ENCODE measurements at regions not wholly inside any gene's neighbourhood (a gene's known extent, or its start where the extent isn't known, plus 50 kb on each side); places are given as distances from the start of the nearest gene placed in this dataset.
"Not testable (repeated sequence)": the region's sequence is repeated elsewhere in the genome, so short reads cannot be mapped to it uniquely, and the experiment has no call there.

GRCh38 chr18:67384057-67384456, 132.5 kb downstream of the DSEL start:
- H2AK5ac ChIP-seq (ENCODE audit: low read depth, low read length); H3K27ac ChIP-seq (replicated peaks; ENCODE audit: low read length); H4K91ac ChIP-seq (ENCODE audit: low read depth, low read length, poor library complexity); DNase-seq (ENCODE audit: low spot score); H3K36me3 ChIP-seq (replicated peaks in 1 of 2; ENCODE audit: control insufficient read depth in 2 of 2, insufficient read depth in 2 of 2, low read length in 2 of 2); H3K4me3 ChIP-seq (ENCODE audit: low read length in 2 of 2); H2BK5ac ChIP-seq (ENCODE audit: low read length); H2BK12ac ChIP-seq (ENCODE audit: low read length); H4K8ac ChIP-seq (ENCODE audit: low read depth, low read length); H3K9me3 ChIP-seq (replicated peaks in 1 of 2; ENCODE audit: control insufficient read depth in 2 of 2, insufficient read depth in 1 of 2, low read depth in 1 of 2, low read length in 2 of 2); H2BK120ac ChIP-seq (ENCODE audit: low read depth, low read length); H3K14ac ChIP-seq (ENCODE audit: low read length); H3K9ac ChIP-seq (ENCODE audit: low read depth, low read length, poor library complexity); H2AFZ ChIP-seq (ENCODE audit: low read length); H3K23ac ChIP-seq (ENCODE audit: low read depth, low read length, poor library complexity); H3K4me2 ChIP-seq (ENCODE audit: insufficient read depth, low read length, poor library complexity, severe bottlenecking); H3K79me1 ChIP-seq (ENCODE audit: low read depth, low read length); H3K27me3 ChIP-seq (ENCODE audit: control insufficient read depth in 3 of 3, insufficient read depth in 3 of 3, low read depth in 1 of 3, low read length in 3 of 3); H3K4me1 ChIP-seq (ENCODE audit: control insufficient read depth in 2 of 2, insufficient read depth in 1 of 2, low read depth in 1 of 2, low read length in 2 of 2); H3K18ac ChIP-seq (ENCODE audit: low read length); H3K4ac ChIP-seq (ENCODE audit: low read length); H2BK15ac ChIP-seq (ENCODE audit: low read length): not testable (repeated sequence)
- no CpG with 5 or more reads among the region's 3 CpGs for WGBS, 2 donors (ENCODE audit: extremely low coverage in 2 of 2, insufficient read length in 2 of 2, insufficient replicate concordance in 1 of 2)

- H3K36me3 ChIP-seq (replicated peaks in 1 of 2; ENCODE audit: control insufficient read depth in 2 of 2, insufficient read depth in 2 of 2, low read length in 2 of 2), result no peaks in the 10 kb centered on the region
Observed at GRCh38 chr18:67381608-67382150, 134.8 kb downstream of the DSEL start.

GRCh38 chr18:67380867-67381266, 135.7 kb downstream of the DSEL start:
- Histone ChIP-seq H2AK5ac (ENCODE audit: low read depth, low read length) (peak overlapping the region; percentile 88), H3K23ac (ENCODE audit: low read depth, low read length, poor library complexity) (no peak overlapping the region), H2AFZ (ENCODE audit: low read length) (peak overlapping the region; percentile 67), H3K27ac (replicated peaks; ENCODE audit: low read length) (no peak overlapping the region), H3K4ac (ENCODE audit: low read length) (no peak overlapping the region), H3K18ac (ENCODE audit: low read length) (peak overlapping the region; percentile 83), H3K36me3 (replicated peaks in 1 of 2; ENCODE audit: control insufficient read depth in 2 of 2, insufficient read depth in 2 of 2, low read length in 2 of 2) (no peaks in the 10 kb centered on the region), H4K8ac (ENCODE audit: low read depth, low read length) (peak overlapping the region; percentile 92), H2BK120ac (ENCODE audit: low read depth, low read length) (no peak overlapping the region), H3K4me3 (ENCODE audit: low read length in 2 of 2) (no peak overlapping the region), H3K14ac (ENCODE audit: low read length) (no peak overlapping the region), H2BK12ac (ENCODE audit: low read length) (no peak overlapping the region), H3K9me3 (replicated peaks in 1 of 2; ENCODE audit: control insufficient read depth in 2 of 2, insufficient read depth in 1 of 2, low read depth in 1 of 2, low read length in 2 of 2) (peaks cover 0 to 3% of the 10 kb centered on the region in 2 donors), H3K27me3 (ENCODE audit: control insufficient read depth in 3 of 3, insufficient read depth in 3 of 3, low read depth in 1 of 3, low read length in 3 of 3) (no peaks in the 10 kb centered on the region), H2BK15ac (ENCODE audit: low read length) (no peak overlapping the region), H2BK5ac (ENCODE audit: low read length) (peak overlapping the region; percentile 82), H4K91ac (ENCODE audit: low read depth, low read length, poor library complexity) (no peak overlapping the region), H3K4me2 (ENCODE audit: insufficient read depth, low read length, poor library complexity, severe bottlenecking) (no peak overlapping the region), H3K9ac (ENCODE audit: low read depth, low read length, poor library complexity) (no peak overlapping the region), H3K4me1 (ENCODE audit: control insufficient read depth in 2 of 2, insufficient read depth in 1 of 2, low read depth in 1 of 2, low read length in 2 of 2) (peaks cover 0 to 8% of the 10 kb centered on the region in 2 donors), H3K79me1 (ENCODE audit: low read depth, low read length) (no peaks in the 10 kb centered on the region)
- WGBS, 2 donors (ENCODE audit: extremely low coverage in 2 of 2, insufficient read length in 2 of 2, insufficient replicate concordance in 1 of 2), result no CpG with 5 or more reads among the region's 3 CpGs
- DNase-seq (ENCODE audit: low spot score), result no peak

More at GRCh38 chr18:67381608-67382150, 134.8 kb downstream of the DSEL start:
- H3K4me2 ChIP-seq (ENCODE audit: insufficient read depth, low read length, poor library complexity, severe bottlenecking), result no peak overlapping the region
- peaks cover 0 to 8% of the 10 kb centered on the region in 2 donors for H3K4me1 ChIP-seq (ENCODE audit: control insufficient read depth in 2 of 2, insufficient read depth in 1 of 2, low read depth in 1 of 2, low read length in 2 of 2)
- H2AK5ac ChIP-seq (ENCODE audit: low read depth, low read length), result peak overlapping the region; percentile 88
- peak overlapping the region; percentile 83 for H3K18ac ChIP-seq (ENCODE audit: low read length)
- no peak overlapping the region for H2BK120ac ChIP-seq (ENCODE audit: low read depth, low read length)
- peak overlapping the region; percentile 82 for H3K14ac ChIP-seq (ENCODE audit: low read length)
- no peak overlapping the region for H3K4me3 ChIP-seq (ENCODE audit: low read length in 2 of 2)
- peak overlapping the region; percentile 82 for H2BK5ac ChIP-seq (ENCODE audit: low read length)
- no peak overlapping the region for H4K8ac ChIP-seq (ENCODE audit: low read depth, low read length)
- no peak overlapping the region for H2BK15ac ChIP-seq (ENCODE audit: low read length)
- no peaks in the 10 kb centered on the region for H3K27me3 ChIP-seq (ENCODE audit: control insufficient read depth in 3 of 3, insufficient read depth in 3 of 3, low read depth in 1 of 3, low read length in 3 of 3)
- no peak overlapping the region for H3K23ac ChIP-seq (ENCODE audit: low read depth, low read length, poor library complexity)
- no peak for DNase-seq (ENCODE audit: low spot score)
- no peaks in the 10 kb centered on the region for H3K79me1 ChIP-seq (ENCODE audit: low read depth, low read length)
- H3K9me3 ChIP-seq (replicated peaks in 1 of 2; ENCODE audit: control insufficient read depth in 2 of 2, insufficient read depth in 1 of 2, low read depth in 1 of 2, low read length in 2 of 2), result peaks cover 0 to 3% of the 10 kb centered on the region in 2 donors
- no peak overlapping the region for H3K27ac ChIP-seq (replicated peaks; ENCODE audit: low read length)
- no peak overlapping the region for H3K4ac ChIP-seq (ENCODE audit: low read length)
- no CpG with 5 or more reads among the region's 10 CpGs for WGBS, 2 donors (ENCODE audit: extremely low coverage in 2 of 2, insufficient read length in 2 of 2, insufficient replicate concordance in 1 of 2)
- H3K9ac ChIP-seq (ENCODE audit: low read depth, low read length, poor library complexity), result no peak overlapping the region
- H2BK12ac ChIP-seq (ENCODE audit: low read length), result no peak overlapping the region
- peak overlapping the region; percentile 67 for H2AFZ ChIP-seq (ENCODE audit: low read length)
- H4K91ac ChIP-seq (ENCODE audit: low read depth, low read length, poor library complexity), result no peak overlapping the region

- H3K27me3 ChIP-seq (ENCODE audit: control insufficient read depth in 3 of 3, insufficient read depth in 3 of 3, low read depth in 1 of 3, low read length in 3 of 3), result no peaks in the 10 kb centered on the region
- no peak overlapping the region for H2BK120ac ChIP-seq (ENCODE audit: low read depth, low read length)
- peaks cover 0 to 1% of the 10 kb centered on the region in 2 donors for H3K4me1 ChIP-seq (ENCODE audit: control insufficient read depth in 2 of 2, insufficient read depth in 1 of 2, low read depth in 1 of 2, low read length in 2 of 2)
- DNase-seq (ENCODE audit: low spot score), result no peak
- H3K4me3 ChIP-seq (ENCODE audit: low read length in 2 of 2), result no peak overlapping the region
- no peak overlapping the region for H2AFZ ChIP-seq (ENCODE audit: low read length)
- no peaks in the 10 kb centered on the region for H3K36me3 ChIP-seq (replicated peaks in 1 of 2; ENCODE audit: control insufficient read depth in 2 of 2, insufficient read depth in 2 of 2, low read length in 2 of 2)
- no peak overlapping the region for H2BK12ac ChIP-seq (ENCODE audit: low read length)
- H2AK5ac ChIP-seq (ENCODE audit: low read depth, low read length), result no peak overlapping the region
- H3K14ac ChIP-seq (ENCODE audit: low read length), result no peak overlapping the region
- no peak overlapping the region for H3K4ac ChIP-seq (ENCODE audit: low read length)
- H2BK15ac ChIP-seq (ENCODE audit: low read length), result no peak overlapping the region
- H3K27ac ChIP-seq (replicated peaks; ENCODE audit: low read length), result no peak overlapping the region
- no peaks in the 10 kb centered on the region for H3K79me1 ChIP-seq (ENCODE audit: low read depth, low read length)
- no peak overlapping the region for H3K23ac ChIP-seq (ENCODE audit: low read depth, low read length, poor library complexity)
- no peak overlapping the region for H3K4me2 ChIP-seq (ENCODE audit: insufficient read depth, low read length, poor library complexity, severe bottlenecking)
- no CpG with 5 or more reads among the region's 2 CpGs for WGBS, 2 donors (ENCODE audit: extremely low coverage in 2 of 2, insufficient read length in 2 of 2, insufficient replicate concordance in 1 of 2)
- peaks cover 0 to 3% of the 10 kb centered on the region in 2 donors for H3K9me3 ChIP-seq (replicated peaks in 1 of 2; ENCODE audit: control insufficient read depth in 2 of 2, insufficient read depth in 1 of 2, low read depth in 1 of 2, low read length in 2 of 2)
- H2BK5ac ChIP-seq (ENCODE audit: low read length), result no peak overlapping the region
- H4K8ac ChIP-seq (ENCODE audit: low read depth, low read length), result no peak overlapping the region
- no peak overlapping the region for H3K9ac ChIP-seq (ENCODE audit: low read depth, low read length, poor library complexity)
- no peak overlapping the region for H3K18ac ChIP-seq (ENCODE audit: low read length)
- no peak overlapping the region for H4K91ac ChIP-seq (ENCODE audit: low read depth, low read length, poor library complexity)
Observed at GRCh38 chr18:67379981-67380380, 136.5 kb downstream of the DSEL start.
